ENCODE measurements at regions not wholly inside any gene's neighbourhood (a gene's known extent, or its start where the extent isn't known, plus 50 kb on each side); places are given as distances from the start of the nearest gene placed in this dataset.

- H3K9me3 ChIP-seq (ENCODE audit: control insufficient read depth in 4 of 4, low read length in 3 of 4), result no peaks in the 10 kb centered on the region
- TF ChIP-seq ZBTB33 (IDR thresholded peaks at IDR 0.05) (no peak), JUND (IDR thresholded peaks at IDR 0.05) (no peak), GABPA (IDR thresholded peaks at IDR 0.05 in 1 of 2, conservative IDR thresholded peaks at IDR 0.05 in 1 of 2) (no peak), HNF4A (conservative IDR thresholded peaks at IDR 0.05) (no peak), FOXA2 (IDR thresholded peaks at IDR 0.05) (no peak), SP1 (IDR thresholded peaks at IDR 0.05) (no peak), RXRA (IDR thresholded peaks at IDR 0.05) (no peak), NR2F2 (IDR thresholded peaks at IDR 0.05) (no peak), REST (IDR thresholded peaks at IDR 0.05) (no peak), YY1 (IDR thresholded peaks at IDR 0.05) (no peak), RAD21 (IDR thresholded peaks at IDR 0.05) (no peak), HNF4G (IDR thresholded peaks at IDR 0.05) (no peak), TAF1 (conservative IDR thresholded peaks at IDR 0.05) (no peak), CTCF (IDR thresholded peaks at IDR 0.05; ENCODE audit: low read depth, low read length, missing input control) (no peak), FOXA1 (IDR thresholded peaks at IDR 0.05) (no peak), EGR1 (IDR thresholded peaks at IDR 0.05; ENCODE audit: low read depth in 2 of 2) (no peak)
- TF ChIP-seq, protein P1, sequence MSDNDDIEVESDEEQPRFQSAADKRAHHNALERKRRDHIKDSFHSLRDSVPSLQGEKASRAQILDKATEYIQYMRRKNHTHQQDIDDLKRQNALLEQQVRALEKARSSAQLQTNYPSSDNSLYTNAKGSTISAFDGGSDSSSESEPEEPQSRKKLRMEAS (IDR thresholded peaks at IDR 0.05), result no peak
- TF ChIP-seq, protein P2, sequence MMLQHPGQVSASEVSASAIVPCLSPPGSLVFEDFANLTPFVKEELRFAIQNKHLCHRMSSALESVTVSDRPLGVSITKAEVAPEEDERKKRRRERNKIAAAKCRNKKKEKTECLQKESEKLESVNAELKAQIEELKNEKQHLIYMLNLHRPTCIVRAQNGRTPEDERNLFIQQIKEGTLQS (IDR thresholded peaks at IDR 0.05), result no peak
- H3K27ac ChIP-seq (ENCODE audit: low read depth in 1 of 2, low read length in 2 of 2), result no peak overlapping the region
- H3K27me3 ChIP-seq (ENCODE audit: control insufficient read depth in 4 of 4, insufficient read depth in 4 of 4, low read length in 3 of 4), result no peaks in the 10 kb centered on the region
- no peak overlapping the region for H3K9ac ChIP-seq (ENCODE audit: low read depth in 1 of 2, low read length in 2 of 2)
- H3K4me1 ChIP-seq (ENCODE audit: control insufficient read depth in 4 of 4, insufficient read depth in 4 of 4, low read length in 3 of 4), result no peaks in the 10 kb centered on the region
- no peaks in the 10 kb centered on the region for H3K36me3 ChIP-seq (ENCODE audit: control insufficient read depth in 4 of 4, insufficient read depth in 3 of 4, low read depth in 1 of 4, low read length in 3 of 4)
- no peak overlapping the region for H3K4me3 ChIP-seq (ENCODE audit: low read depth in 1 of 3, low read length in 3 of 3)
- WGBS, result 94% methylated on average over 2 of the region's 2 CpGs
- DNase-seq (ENCODE audit: low spot score), result no peak
Observed at GRCh38 chr2:15997728-15998280, 57.5 kb downstream of the MYCN start.
